HUDEP-2 (cell line): ENCODE measurements at regions not wholly inside any gene's neighbourhood (a gene's known extent, or its start where the extent isn't known, plus 50 kb on each side); places are given as distances from the start of the nearest gene placed in this dataset.
A peak's percentile ranks its signal among the peaks of the same experiment; 100 is the strongest.

ENCODE experiments used
- DNase-seq, 76 experiments: peaks; one replicate each; lab custom pipeline; 2025; ENCODE audit not compliant: unreplicated experiment in 76 of 76; lab: John Stamatoyannopoulos, UW

DNA sequence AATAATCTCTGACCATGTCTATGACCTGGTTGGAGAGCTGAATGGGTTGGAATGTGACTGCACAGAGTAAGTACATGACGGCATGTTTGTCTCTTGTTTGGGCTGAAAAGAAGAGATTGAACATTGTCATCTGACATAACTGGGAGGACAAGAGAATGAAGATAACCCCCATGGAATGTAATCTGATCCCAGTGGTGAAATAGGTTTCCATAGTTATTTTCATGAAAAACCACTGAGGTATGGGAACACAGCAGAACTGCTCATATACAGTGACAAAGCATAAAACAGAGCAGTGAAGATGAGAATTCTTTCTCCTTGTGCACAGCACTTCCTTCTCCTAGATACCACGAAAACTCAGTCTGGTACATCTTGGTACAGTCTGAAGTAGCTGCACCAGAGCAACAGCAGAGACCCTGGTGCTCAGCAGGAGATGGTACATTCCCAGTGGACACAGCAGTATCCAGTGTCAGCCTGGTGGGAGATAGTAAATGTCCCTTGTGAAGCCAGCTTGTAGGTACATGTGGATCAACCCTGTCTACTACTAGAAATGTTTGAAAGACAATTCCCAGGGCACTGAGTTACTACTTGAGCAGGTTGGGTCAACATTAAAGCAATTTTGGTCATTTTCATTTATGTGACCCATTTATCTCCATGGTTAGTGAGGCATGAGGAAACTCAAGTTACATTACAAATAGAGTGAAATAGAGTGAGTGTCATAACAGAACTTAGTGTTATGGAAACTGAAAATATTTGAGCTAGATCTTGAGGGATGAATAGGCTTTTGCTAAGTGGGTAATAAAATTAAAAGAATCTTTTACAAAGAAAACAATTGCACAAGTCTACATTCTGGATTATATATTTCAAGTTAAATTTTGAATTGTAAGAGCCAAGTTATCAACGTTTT, 178.3 kb downstream of the SUCNR1 start:
- no peak for DNase-seq

DNA sequence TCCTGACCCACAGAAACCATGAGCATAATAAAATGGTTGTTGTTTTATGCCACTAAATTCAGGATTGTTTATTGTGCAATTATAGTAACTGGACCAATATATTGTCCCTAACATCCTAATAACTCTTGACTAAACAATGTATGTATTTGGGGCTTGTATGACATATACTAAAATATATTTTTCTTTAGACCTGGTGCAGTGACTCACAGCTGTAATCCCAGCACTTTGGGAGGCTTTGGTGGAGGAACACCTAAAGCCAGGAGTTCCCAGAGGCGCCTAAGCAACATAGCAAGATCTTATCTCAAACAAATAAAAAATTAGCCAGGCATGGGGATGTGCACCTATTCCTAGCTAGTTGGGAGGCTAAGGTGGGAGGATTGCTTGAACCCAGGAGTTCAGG, 180.4 kb downstream of the SUCNR1 start:
- no peak for DNase-seq

DNA sequence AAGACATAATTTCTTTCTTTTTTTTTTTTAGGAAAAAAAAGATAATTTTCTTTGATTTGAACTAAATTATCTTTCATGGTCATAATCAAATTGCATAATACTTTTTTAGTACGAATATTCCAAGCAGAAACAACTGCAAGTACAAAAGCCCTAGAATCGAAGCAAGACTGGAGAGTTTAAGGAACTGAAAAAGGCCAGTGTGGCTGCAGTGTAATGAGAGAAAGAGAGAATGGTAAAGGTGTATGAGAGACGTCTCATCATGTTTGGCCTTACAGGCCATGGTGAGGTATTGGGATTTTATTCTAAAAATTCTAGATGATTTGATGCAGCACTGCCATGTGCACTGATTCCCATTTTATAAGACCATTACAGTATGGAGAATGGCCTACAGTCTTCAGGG, 180.9 kb downstream of the SUCNR1 start:
- no peak for DNase-seq

DNA sequence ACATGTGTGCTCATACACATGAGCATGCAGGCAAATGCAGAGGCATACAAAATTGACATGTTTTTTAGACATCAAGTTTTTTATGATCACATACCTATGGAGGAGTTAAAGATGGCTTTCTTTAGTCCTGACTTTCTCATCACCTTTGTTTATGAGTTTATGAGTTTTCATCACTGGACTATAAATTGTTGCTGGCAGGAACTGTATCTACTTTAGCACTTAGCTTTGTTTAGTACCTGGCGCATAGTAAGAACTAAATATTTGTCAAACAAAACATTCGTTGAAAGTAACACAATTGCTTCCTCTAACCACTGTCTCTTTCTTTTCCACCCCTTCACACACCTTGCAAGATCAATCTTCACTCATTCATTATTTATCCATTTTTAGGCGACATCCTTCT, 182.6 kb downstream of the SUCNR1 start:
- DNase-seq: no peak

DNA sequence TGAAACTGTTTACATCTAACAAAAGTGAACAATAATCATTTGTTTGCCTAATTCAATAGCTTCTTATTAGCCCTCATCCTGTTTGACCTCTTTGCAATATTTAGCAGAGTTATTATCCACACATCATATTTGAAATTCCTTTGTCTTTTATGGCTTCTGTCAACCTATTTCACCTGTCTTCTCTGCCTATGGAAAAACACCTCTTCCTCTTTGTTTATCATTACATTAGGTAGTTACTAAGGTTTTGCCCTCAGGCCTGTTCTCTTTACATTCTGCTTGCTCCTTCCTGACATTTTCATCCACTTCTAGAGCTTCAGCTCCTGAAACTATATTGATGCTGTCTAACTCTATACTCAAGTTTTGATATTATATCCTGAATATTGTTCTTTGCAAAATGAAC, 183.0 kb downstream of the SUCNR1 start:
- DNase-seq: no peak

DNA sequence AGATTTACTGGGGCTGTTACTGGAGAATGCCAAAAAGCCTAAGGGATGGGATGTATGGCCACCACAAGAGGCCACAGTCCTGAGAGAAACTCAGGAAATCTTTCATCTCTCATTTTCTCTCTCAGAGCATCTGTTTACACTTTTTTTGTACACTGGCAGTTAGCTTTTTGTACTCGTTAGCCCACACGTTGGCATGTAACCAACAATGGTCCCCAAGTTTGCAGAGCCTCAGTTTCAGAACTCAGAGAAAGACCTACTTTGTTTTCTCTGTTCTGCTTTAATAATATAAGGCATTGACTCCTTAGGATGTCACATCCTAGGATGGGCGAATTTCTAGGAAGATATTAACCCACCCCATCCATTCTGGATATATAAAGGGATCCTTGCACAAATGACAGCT, 183.5 kb downstream of the SUCNR1 start:
- DNase-seq: no peak

DNA sequence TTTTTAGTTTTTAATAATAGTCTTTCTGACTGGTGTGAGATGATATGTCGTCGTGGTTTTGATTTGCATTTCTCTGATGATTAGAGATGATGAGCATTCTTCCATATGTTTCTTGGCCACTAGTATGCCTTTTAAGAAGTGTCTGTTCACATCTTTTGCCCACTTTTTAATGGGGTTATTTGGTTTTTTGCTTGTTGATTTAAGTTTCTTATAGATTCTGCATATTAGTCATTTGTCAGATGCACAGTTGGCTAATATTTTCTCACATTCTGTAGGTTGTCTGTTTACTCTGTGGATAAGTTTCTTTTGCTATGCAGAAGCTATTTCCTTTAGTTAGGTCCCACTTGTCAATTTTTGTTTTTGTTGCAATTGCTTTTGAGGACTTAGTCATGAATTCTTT, 185.4 kb downstream of the SUCNR1 start:
- DNase-seq: no peak

DNA sequence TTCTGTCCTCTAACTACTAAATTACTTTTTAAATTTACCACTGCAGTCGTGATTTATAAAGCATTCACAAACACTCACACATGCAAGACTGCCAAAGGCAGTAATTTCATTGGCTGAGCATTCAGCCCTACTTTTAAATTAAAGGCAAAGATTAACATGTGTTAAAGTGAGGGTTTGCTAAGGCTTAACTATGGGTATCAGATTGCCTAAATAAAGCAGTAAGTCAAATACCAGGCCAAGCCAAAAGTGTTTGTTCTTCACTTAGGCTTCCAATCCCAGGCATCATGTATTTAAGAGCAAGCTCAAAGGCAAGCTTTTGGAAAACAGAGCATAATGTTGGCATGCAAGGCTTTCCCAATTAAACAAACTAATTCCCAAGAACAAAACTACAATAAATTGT, 187.3 kb downstream of the SUCNR1 start:
- DNase-seq: no peak

DNA sequence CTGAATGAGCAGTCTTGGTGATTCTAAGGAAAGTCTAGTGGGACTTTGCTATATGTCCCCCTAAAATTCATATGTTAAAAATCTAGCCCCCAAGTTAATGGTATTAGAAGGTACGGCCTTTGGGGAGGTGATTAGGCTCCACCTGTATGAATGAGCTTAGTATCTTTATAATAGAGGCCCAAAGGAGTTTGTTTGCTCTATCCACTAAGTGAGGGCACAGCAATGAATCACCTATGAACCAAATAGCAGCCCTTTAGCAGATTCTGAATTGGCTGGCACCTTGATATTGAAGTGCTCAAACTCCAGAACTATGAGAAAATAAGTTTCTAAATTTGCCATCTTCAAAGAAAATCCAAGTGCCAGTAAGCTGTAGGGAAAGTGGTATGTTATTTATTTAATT, 187.9 kb downstream of the SUCNR1 start:
- no peak for DNase-seq

DNA sequence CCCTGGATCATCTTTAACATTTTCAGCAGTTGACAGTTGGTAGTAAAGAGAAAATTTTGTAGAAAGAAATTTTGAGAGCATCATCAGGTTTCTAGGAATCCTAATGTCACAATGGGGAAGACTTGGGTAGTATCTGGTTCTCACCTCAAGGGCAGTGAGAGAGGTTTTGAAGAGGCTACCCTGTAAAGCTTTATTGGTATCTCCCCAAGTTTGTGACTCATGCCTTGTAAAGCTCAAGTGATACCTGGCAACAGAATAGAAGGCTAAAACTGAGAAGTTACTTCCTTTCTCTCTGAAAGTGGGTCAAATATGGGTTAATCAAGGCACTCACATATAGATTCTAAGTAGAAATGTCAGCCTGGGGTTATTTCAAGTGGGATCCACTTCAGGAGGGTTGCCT, 196.4 kb downstream of the SUCNR1 start:
- DNase-seq: no peak

DNA sequence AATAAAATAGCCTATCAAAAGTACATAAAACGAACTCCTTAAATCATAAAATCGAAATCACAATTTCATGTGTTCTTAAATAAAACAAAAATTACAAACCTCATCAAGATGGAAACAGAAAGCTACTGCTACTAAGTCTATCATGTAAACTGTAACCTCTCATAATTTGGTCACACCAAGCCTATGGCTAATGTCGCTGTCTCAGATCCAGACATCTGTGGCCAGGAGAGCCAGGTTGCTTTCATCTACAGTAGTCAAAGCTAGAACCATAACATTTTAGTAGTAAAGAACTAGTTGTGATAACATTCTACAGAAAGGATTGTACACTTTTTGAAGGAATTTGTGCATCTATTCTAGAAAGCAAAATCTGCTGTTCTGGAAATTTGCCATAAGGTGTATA, 197.4 kb upstream of the MBNL1 start:
- no peak for DNase-seq

DNA sequence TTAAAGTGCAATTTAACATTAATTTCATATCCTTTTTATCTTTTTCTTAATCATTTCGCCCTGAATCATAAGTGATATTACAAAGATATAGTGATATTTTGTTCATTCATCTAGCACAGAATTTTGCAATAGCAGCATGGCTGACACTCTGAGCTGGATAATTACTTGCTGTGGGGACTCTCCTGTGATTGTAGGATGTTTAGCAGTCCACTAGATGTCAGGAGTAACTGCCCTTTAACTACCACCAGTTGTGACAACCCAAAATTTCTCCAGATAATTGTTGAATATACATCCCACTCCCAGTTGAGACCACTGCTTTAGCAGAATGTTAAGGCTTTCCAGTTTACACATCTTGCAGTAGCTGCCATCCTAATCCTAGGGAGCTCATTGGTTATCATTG, 196.8 kb upstream of the MBNL1 start:
- peak in 23 of 76 experiments; percentile 2 to 54 (median 20) for DNase-seq

DNA sequence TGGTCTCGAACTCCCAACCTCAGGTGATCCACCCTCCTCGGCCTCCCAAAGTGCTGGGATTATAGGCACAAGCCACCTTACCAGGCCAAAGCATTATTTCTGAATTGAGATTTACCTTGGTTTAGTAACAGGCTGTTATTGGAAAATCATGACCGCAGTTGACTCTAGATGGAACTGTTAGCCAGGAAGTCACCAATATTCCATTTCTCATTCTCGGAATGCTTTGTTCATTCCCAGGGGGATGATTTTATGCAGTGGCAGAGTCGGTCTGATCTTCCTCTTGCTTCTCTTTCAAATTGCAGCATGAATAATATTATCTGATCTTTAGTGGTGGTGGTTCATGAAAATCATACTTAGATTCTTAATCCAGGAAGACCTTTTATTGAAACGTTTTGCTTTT, 195.5 kb upstream of the MBNL1 start:
- no peak for DNase-seq

DNA sequence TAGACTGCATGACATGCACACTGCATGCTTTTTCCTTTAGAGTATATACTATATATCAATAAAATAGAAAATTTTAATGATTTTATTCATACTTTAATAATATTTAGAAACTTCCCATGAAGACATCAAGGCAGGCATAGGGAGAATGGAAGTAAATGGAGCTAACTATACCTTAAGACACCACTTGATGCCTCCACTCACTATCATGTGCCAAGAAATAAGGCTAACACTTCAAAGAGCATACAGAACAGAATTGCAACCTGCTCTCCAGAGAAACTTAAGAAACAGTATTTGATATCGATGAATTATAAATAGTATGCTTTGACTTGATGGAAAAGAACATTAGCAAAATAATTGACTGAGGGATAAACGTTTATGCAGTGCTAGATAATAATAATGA, 192.6 kb upstream of the MBNL1 start:
- no peak for DNase-seq

DNA sequence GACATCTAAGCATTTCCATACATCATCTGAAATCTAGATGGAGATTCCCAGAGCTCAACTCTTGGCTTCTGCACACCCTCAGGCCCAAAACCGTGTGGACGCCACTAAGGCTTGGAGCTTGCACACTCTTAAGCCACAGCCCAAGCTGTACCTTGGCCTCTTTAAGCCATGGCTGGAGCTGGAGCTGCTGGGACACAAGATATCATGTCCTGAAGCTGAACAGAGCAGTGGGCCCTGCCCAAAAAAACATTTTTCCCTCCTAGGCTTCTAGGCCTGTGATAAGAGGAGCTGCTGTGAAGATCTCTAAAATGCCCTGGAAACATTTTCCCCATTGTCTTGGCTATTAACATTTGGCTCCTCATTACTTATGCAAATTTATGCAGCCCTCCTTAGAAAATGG, 188.7 kb upstream of the MBNL1 start:
- no peak for DNase-seq

DNA sequence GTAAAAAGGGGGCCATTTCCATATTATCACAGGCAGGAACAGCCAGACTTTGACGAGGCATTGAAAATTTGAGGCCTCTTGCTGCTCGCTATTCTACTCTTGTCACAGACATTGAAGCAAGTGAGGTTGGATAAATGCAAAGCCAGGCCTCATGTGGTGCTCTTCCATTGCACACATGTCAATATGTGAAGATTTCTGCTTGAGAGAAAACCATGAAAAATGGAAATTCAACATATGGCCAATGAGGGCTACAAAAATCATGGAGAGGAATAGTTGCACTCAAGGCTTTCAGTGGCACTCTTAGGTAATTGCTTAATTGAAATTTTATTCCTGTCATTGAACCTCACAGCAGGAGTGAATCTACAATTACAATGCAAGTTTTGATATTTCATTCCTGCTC, 185.6 kb upstream of the MBNL1 start:
- no peak for DNase-seq

DNA sequence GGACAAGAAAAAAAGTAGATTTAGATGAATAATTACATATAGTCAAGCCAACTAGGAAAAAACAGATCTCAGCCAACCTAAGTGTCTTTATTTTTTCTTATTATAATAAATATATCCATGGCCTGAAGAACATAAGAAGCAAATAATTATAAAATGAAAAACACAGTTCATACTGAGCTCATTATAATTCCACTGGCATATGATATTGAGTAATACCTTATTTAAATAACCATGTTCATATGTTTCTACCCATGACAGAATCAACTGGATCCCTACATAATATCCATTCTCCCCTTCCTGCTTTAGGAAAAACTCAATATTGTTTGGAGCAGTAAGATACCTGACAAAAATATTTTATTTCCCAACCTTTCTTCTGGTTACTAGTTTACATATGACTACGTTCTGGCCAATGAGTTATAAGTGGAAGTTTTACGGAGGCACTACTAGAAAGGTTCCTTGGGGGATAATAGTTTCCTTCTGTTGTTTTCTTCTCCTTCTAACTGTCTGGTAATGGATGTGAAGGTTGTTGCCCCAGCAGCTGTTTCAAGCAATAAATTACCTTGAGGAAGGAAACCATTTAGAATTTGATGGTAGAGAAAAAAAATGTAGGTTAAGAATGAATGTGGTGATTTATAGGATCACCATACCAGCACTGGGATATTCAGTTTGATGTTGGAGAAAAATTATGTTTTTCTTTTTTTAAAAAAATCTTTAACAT, 184.1 kb upstream of the MBNL1 start:
- no peak for DNase-seq

DNA sequence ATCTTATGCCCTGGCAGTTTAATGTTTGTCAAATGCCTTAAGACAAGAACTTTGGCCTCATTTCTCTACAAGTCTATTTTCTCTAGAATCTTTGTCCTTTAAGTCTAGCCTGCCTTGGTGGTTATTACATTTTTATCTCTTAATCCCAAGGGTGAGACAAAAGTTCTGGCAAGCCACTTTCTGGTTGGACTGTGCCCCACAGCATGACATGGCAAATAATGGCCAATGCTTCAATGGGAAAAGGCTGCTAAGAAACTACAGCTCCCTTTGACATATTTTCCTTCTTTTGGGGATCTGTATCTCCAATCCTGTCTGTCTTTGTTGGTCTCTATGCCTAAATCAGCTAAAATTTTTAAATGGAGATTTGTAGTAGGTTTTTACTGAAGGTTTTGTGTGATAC, 181.6 kb upstream of the MBNL1 start:
- peak in 10 of 76 experiments; percentile 1 to 31 (median 10) for DNase-seq

DNA sequence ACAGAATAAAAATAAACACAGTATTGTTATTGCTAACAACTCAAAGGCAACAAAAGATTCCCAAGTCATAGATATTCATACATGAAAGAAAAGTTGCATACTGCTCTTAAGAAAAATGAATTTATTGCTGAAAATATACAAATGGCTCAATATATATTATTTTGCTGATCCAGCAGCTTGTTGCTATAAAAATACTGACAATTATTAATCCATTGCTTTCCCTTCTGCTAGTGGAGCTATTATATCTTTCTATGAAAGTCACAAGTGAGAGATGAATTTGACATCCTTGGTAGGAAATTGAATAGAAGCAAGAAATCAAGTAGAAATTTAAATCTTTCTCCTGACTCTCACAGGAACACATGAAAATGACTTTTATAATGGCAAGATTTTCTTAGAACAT, 179.2 kb upstream of the MBNL1 start:
- no peak for DNase-seq

DNA sequence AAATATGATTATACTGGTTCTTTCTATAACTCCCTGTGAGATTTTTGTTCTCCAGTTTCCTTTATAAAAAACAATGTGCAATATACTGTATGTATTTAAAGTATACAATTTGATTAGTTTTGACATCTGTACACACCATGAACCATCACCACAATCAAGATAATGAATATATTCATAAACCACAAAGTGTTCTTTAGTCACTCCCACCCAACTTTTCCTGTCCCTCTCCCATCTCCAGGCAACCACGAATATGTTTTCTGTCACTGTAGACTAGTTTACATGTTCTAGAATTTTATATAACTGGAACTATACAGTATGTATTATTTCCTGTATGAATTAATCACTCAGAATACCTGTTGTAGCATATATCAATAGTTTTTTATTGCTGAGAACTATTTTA, 177.0 kb upstream of the MBNL1 start:
- DNase-seq: no peak

DNA sequence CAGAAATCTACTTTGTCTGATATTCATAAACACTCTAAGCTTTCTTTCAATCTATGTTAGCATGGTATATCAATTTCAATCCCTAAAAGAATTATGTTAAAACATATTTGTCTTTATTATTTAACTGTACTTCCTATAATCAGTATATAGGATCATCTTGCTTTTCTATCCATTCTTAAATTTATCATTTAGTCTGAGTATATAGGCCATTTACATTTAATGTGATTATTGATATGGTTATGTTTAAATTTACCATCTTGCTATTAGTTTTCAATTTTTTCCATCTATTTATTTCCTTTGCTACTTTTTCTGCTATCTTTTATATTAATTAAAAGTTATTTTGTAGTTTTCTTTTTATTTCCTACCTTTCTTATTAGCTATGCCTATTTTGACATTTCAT, 174.8 kb upstream of the MBNL1 start:
- no peak for DNase-seq

DNA sequence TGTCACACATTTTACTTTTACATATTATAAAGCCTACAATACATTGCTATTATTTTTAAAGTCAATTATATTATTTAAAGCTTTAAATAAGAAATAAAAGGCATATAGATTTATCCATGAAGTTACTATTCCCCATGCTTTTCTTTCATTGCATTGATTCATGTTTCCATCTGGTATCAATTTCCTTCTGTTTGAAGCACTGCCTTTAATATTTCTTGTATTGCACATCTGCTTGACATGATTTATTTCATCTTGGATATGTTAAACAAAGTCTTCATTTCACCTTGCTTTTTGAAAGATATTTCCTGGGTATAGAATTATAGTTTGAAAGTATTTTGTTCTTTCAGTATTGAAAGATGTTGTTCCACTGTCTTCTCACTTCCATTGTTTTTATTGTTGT, 174.3 kb upstream of the MBNL1 start:
- no peak for DNase-seq
